Stimulated activated naive B cell treated with anti-CD40 and anti-IgM and Interleukin-4, amounts not matched to agents 10 μg/mL and 1 μg/mL and 100 μg/mL, for 72 hours (primary cell): ENCODE measurements at regions not wholly inside any gene's neighbourhood (a gene's known extent, or its start where the extent isn't known, plus 50 kb on each side); places are given as distances from the start of the nearest gene placed in this dataset.

ENCODE experiments used
- ATAC-seq, 2 donors: fragments of 150-1000 bp; cut with Tn5 transposase; replicated peaks; 2 replicates each; pipeline ENCODE4 v1.10.0; 2021; ENCODE audit warnings: moderate library complexity in 1 of 2
- DNase-seq: peaks from one replicate; pipeline ENCODE4 v3.0.0; 2021
- H3K27ac Mint-ChIP-seq: one replicate; pipeline ENCODE4 v1.8.0; 2022; ENCODE audit warnings: mild to moderate bottlenecking, mixed read lengths
- H3K27me3 Mint-ChIP-seq, 2 donors: one replicate each; pipeline ENCODE4 v1.8.0; 2022; ENCODE audit warnings: mixed read lengths in 2 of 2
- H3K36me3 Mint-ChIP-seq, 2 donors: one replicate each; pipeline ENCODE4 v1.8.0; 2022; ENCODE audit warnings: mixed read lengths in 2 of 2, mild to moderate bottlenecking in 1 of 2
- H3K4me1 Mint-ChIP-seq, 2 donors: one replicate each; pipeline ENCODE4 v1.8.0; 2022; ENCODE audit warnings: mixed read lengths in 2 of 2, mild to moderate bottlenecking in 1 of 2
- H3K4me3 Mint-ChIP-seq, 2 donors: one replicate each; pipeline ENCODE4 v1.8.0; 2022; ENCODE audit warnings: mild to moderate bottlenecking in 2 of 2, mixed read lengths in 2 of 2, moderate library complexity in 1 of 2
- H3K9me3 Mint-ChIP-seq, 2 donors: one replicate each; pipeline ENCODE4 v1.8.0; 2022; ENCODE audit warnings: mixed read lengths in 2 of 2, mild to moderate bottlenecking in 1 of 2

- H3K4me1 Mint-ChIP-seq: no peaks in the 10 kb centered on the region
- H3K36me3 Mint-ChIP-seq: no peaks in the 10 kb centered on the region
- no peak for ATAC-seq
- DNase-seq: no peak
- no peak overlapping the region for H3K27ac Mint-ChIP-seq
- H3K4me3 Mint-ChIP-seq: no peak overlapping the region
- H3K9me3 Mint-ChIP-seq: peaks cover 0 to 6% of the 10 kb centered on the region in 2 donors
- H3K27me3 Mint-ChIP-seq: no peaks in the 10 kb centered on the region
Observed at GRCh38 chr6:101232961-101233360, 160.5 kb upstream of the GRIK2 start.

- H3K9me3 Mint-ChIP-seq: no peaks in the 10 kb centered on the region
- no peaks in the 10 kb centered on the region for H3K36me3 Mint-ChIP-seq
- H3K27ac Mint-ChIP-seq: no peak overlapping the region
- no peaks in the 10 kb centered on the region for H3K4me1 Mint-ChIP-seq
- ATAC-seq: no peak
- DNase-seq: no peak
- no peak overlapping the region for H3K4me3 Mint-ChIP-seq
- no peaks in the 10 kb centered on the region for H3K27me3 Mint-ChIP-seq
Observed at GRCh38 chr6:101236709-101237108, 156.8 kb upstream of the GRIK2 start.

DNA sequence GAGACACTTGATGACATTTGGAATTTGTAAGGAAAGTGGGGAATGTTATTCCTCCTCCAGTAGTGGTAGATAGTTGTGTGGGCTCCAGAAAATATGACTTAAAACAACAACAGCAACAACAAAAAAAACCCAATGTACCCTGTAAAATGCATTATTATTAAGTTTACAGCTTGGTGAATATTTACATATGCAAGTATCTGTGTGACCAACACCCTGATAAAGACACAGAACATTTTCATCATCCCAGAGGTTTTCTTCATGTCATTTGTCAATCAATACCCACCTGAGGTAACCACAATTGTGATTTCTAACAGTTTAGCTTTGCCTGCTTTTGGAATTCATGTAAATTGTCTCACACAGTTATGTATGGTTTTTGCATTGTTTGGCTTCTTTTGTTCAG is 152.1 kb upstream of the GRIK2 start:
- H3K27me3 Mint-ChIP-seq: no peaks in the 10 kb centered on the region
- no peaks in the 10 kb centered on the region for H3K4me1 Mint-ChIP-seq
- no peaks in the 10 kb centered on the region for H3K36me3 Mint-ChIP-seq
- H3K4me3 Mint-ChIP-seq: no peak overlapping the region
- H3K9me3 Mint-ChIP-seq: no peaks in the 10 kb centered on the region
- no peak for DNase-seq
- no peak for ATAC-seq
- no peak overlapping the region for H3K27ac Mint-ChIP-seq

DNA sequence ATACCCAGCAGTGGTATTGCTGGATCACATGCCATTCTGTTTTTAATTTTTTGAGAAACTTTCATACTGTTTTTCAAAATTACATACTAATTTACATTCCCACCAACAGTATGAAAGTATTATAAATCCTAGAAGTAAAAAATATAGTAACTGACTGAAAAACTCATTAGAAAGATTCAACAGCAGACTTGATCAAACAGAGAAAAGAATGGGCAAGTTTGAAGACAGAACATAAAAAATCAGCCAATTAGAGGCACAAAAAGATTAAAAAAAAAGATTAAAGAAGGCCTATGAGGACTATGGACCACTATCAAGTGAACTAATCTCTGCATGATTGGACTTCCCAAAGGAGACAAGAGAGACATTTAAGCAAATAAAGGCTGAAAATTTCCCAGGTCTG is 144.0 kb upstream of the GRIK2 start:
- H3K36me3 Mint-ChIP-seq: no peaks in the 10 kb centered on the region
- H3K27ac Mint-ChIP-seq: no peak overlapping the region
- H3K27me3 Mint-ChIP-seq: no peaks in the 10 kb centered on the region
- no peak overlapping the region for H3K4me3 Mint-ChIP-seq
- H3K4me1 Mint-ChIP-seq: no peaks in the 10 kb centered on the region
- peaks cover 5 to 18% of the 10 kb centered on the region in 2 donors for H3K9me3 Mint-ChIP-seq
- DNase-seq (no peak), ATAC-seq (no peak)

- Mint-ChIP-seq H3K9me3 (peaks cover 9 to 19% of the 10 kb centered on the region in 2 donors), H3K4me1 (no peaks in the 10 kb centered on the region), H3K27ac (no peak overlapping the region), H3K27me3 (no peaks in the 10 kb centered on the region), H3K36me3 (no peaks in the 10 kb centered on the region), H3K4me3 (no peak overlapping the region)
- DNase-seq: no peak
- no peak for ATAC-seq
Observed at GRCh38 chr6:101257163-101257562, 136.3 kb upstream of the GRIK2 start.

GRCh38 chr6:101259505-101259904 is 134.0 kb upstream of the GRIK2 start:
- no peak for ATAC-seq
- no peak for DNase-seq
- Mint-ChIP-seq H3K9me3 (peaks cover 9 to 19% of the 10 kb centered on the region in 2 donors), H3K4me1 (no peaks in the 10 kb centered on the region), H3K27me3 (no peaks in the 10 kb centered on the region), H3K27ac (no peak overlapping the region), H3K4me3 (no peak overlapping the region), H3K36me3 (no peaks in the 10 kb centered on the region)

- no peaks in the 10 kb centered on the region for H3K27me3 Mint-ChIP-seq
- no peak overlapping the region for H3K4me3 Mint-ChIP-seq
- H3K4me1 Mint-ChIP-seq: no peaks in the 10 kb centered on the region
- H3K27ac Mint-ChIP-seq: no peak overlapping the region
- peaks cover 1 to 8% of the 10 kb centered on the region in 2 donors for H3K9me3 Mint-ChIP-seq
- H3K36me3 Mint-ChIP-seq: no peaks in the 10 kb centered on the region
- no peak for ATAC-seq
- DNase-seq: no peak
Observed at GRCh38 chr6:101263596-101263995, 129.9 kb upstream of the GRIK2 start.

GRCh38 chr6:101266063-101266462 is 127.4 kb upstream of the GRIK2 start:
- H3K36me3 Mint-ChIP-seq: no peaks in the 10 kb centered on the region
- no peaks in the 10 kb centered on the region for H3K27me3 Mint-ChIP-seq
- H3K27ac Mint-ChIP-seq: no peak overlapping the region
- ATAC-seq (no peak), DNase-seq (no peak)
- H3K4me1 Mint-ChIP-seq: no peaks in the 10 kb centered on the region
- no peak overlapping the region for H3K4me3 Mint-ChIP-seq
- H3K9me3 Mint-ChIP-seq: peaks cover 6 to 12% of the 10 kb centered on the region in 2 donors

DNA sequence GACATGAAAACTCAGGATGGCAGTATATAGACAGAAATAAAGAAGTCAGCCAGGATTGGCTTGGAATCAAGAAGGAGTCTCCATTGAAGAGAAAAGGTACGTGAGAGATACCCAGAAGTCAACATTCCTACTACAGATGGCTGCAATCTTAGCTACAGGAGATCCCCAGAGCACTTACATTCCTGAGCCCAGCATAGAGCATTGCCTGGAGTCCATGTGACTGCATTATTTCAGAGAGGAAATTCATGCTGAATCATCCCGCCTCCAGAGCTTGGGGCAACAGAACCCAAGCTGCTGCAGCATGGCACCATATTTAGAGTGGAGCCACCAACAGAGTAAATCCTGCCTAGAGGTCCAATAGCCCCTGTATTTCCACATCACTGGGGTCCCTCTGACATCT is 125.0 kb upstream of the GRIK2 start:
- no peaks in the 10 kb centered on the region for H3K27me3 Mint-ChIP-seq
- no peak for ATAC-seq
- H3K4me3 Mint-ChIP-seq: no peak overlapping the region
- H3K4me1 Mint-ChIP-seq: no peaks in the 10 kb centered on the region
- no peaks in the 10 kb centered on the region for H3K36me3 Mint-ChIP-seq
- H3K27ac Mint-ChIP-seq: no peak overlapping the region
- peaks cover 4 to 12% of the 10 kb centered on the region in 2 donors for H3K9me3 Mint-ChIP-seq
- no peak for DNase-seq

- Mint-ChIP-seq H3K36me3 (no peaks in the 10 kb centered on the region), H3K27me3 (no peaks in the 10 kb centered on the region), H3K4me3 (no peak overlapping the region), H3K27ac (peak overlapping the region; percentile 65), H3K9me3 (no peaks in the 10 kb centered on the region), H3K4me1 (no peaks in the 10 kb centered on the region)
- ATAC-seq: no peak
- DNase-seq: no peak
Observed at GRCh38 chr6:101275251-101275650, 118.3 kb upstream of the GRIK2 start.

GRCh38 chr6:101276066-101276465 is 117.4 kb upstream of the GRIK2 start:
- no peaks in the 10 kb centered on the region for H3K27me3 Mint-ChIP-seq
- ATAC-seq: no peak
- no peak overlapping the region for H3K4me3 Mint-ChIP-seq
- H3K4me1 Mint-ChIP-seq: no peaks in the 10 kb centered on the region
- H3K36me3 Mint-ChIP-seq: no peaks in the 10 kb centered on the region
- H3K27ac Mint-ChIP-seq: no peak overlapping the region
- no peaks in the 10 kb centered on the region for H3K9me3 Mint-ChIP-seq
- DNase-seq: no peak

- Mint-ChIP-seq H3K27me3 (no peaks in the 10 kb centered on the region), H3K36me3 (no peaks in the 10 kb centered on the region), H3K27ac (no peak overlapping the region), H3K4me1 (no peaks in the 10 kb centered on the region), H3K9me3 (peaks cover 0 to 1% of the 10 kb centered on the region in 2 donors), H3K4me3 (no peak overlapping the region)
- ATAC-seq: no peak
- no peak for DNase-seq
Observed at GRCh38 chr6:101279410-101279809, 114.1 kb upstream of the GRIK2 start.

- ATAC-seq: no peak
- no peaks in the 10 kb centered on the region for H3K27me3 Mint-ChIP-seq
Observed at GRCh38 chr6:101281266-101281665, 112.2 kb upstream of the GRIK2 start.

GRCh38 chr6:101284131-101284530 is 109.4 kb upstream of the GRIK2 start:
- H3K9me3 Mint-ChIP-seq: peaks cover 0 to 1% of the 10 kb centered on the region in 2 donors
- ATAC-seq (no peak), DNase-seq (no peak)

More at GRCh38 chr6:101281266-101281665, 112.2 kb upstream of the GRIK2 start:
- Mint-ChIP-seq H3K9me3 (peaks cover 0 to 1% of the 10 kb centered on the region in 2 donors), H3K36me3 (no peaks in the 10 kb centered on the region), H3K27ac (no peak overlapping the region), H3K4me1 (no peaks in the 10 kb centered on the region), H3K4me3 (no peak overlapping the region)
- DNase-seq: no peak

GRCh38 chr6:101286146-101286545 is 107.4 kb upstream of the GRIK2 start:
- no peak overlapping the region for H3K4me3 Mint-ChIP-seq
- H3K27me3 Mint-ChIP-seq: no peaks in the 10 kb centered on the region
- ATAC-seq (no peak), DNase-seq (no peak)
- H3K4me1 Mint-ChIP-seq: no peaks in the 10 kb centered on the region
- H3K36me3 Mint-ChIP-seq: no peaks in the 10 kb centered on the region
- H3K27ac Mint-ChIP-seq: no peak overlapping the region
- peaks cover 3 to 6% of the 10 kb centered on the region in 2 donors for H3K9me3 Mint-ChIP-seq

More at GRCh38 chr6:101284131-101284530, 109.4 kb upstream of the GRIK2 start:
- H3K4me1 Mint-ChIP-seq: no peaks in the 10 kb centered on the region
- H3K27ac Mint-ChIP-seq: no peak overlapping the region
- H3K27me3 Mint-ChIP-seq: no peaks in the 10 kb centered on the region
- no peak overlapping the region for H3K4me3 Mint-ChIP-seq
- no peaks in the 10 kb centered on the region for H3K36me3 Mint-ChIP-seq

GRCh38 chr6:101290346-101290745 is 103.2 kb upstream of the GRIK2 start:
- Mint-ChIP-seq H3K4me3 (no peak overlapping the region), H3K9me3 (peaks cover 3 to 13% of the 10 kb centered on the region in 2 donors), H3K27me3 (no peaks in the 10 kb centered on the region), H3K36me3 (no peaks in the 10 kb centered on the region), H3K27ac (no peak overlapping the region), H3K4me1 (no peaks in the 10 kb centered on the region)
- DNase-seq (no peak), ATAC-seq (no peak)
